Colonic mucosa (tissue), 4 donors: ENCODE measurements at regions not wholly inside any gene's neighbourhood (a gene's known extent, or its start where the extent isn't known, plus 50 kb on each side); places are given as distances from the start of the nearest gene placed in this dataset.

Source experiments
- DNase-seq: peaks from one replicate; pipeline ENCODE4 v3.0.0-alpha.2; 2020
- H3K27ac ChIP-seq: fragments of 200-600 bp; one replicate; pipeline ENCODE4 v1.8.0; 2021
- H3K27me3 ChIP-seq: fragments of 200-600 bp; one replicate; pipeline ENCODE4 v1.8.0; 2021
- H3K36me3 ChIP-seq: fragments of 200-600 bp; one replicate; pipeline ENCODE4 v1.8.0; 2021
- H3K4me1 ChIP-seq: fragments of 200-600 bp; one replicate; pipeline ENCODE4 v1.8.0; 2021; ENCODE audit warnings: mild to moderate bottlenecking
- H3K4me3 ChIP-seq: fragments of 200-600 bp; one replicate; pipeline ENCODE4 v1.8.0; 2021
- H3K9ac ChIP-seq, 2 donors: one replicate each; pipeline ENCODE4 v1.7.0; 2013; ENCODE audit warnings: control low read depth in 2 of 2, low read depth in 2 of 2, low read length in 2 of 2
- H3K9me3 ChIP-seq: fragments of 200-600 bp; one replicate; pipeline ENCODE4 v1.8.0; 2021
- intact Hi-C: fragments of 100-400 bp; cut with DNase I; formaldehyde crosslinking; loops from one replicate; pipeline ENCODE4 v1.14.1; 2022
- TF ChIP-seq, protein P1 (sequence below): fragments of 200-600 bp; IDR thresholded peaks from one replicate; pipeline ENCODE4 v1.8.0; 2022; ENCODE audit warnings: antibody characterized with exemption, mild to moderate bottlenecking
- donor health status: healthy.
- donor health status: DM: no; HTN: no; CAD: no.
- donor health status: DM: no; HTN: no; CAD: no.

DNA sequence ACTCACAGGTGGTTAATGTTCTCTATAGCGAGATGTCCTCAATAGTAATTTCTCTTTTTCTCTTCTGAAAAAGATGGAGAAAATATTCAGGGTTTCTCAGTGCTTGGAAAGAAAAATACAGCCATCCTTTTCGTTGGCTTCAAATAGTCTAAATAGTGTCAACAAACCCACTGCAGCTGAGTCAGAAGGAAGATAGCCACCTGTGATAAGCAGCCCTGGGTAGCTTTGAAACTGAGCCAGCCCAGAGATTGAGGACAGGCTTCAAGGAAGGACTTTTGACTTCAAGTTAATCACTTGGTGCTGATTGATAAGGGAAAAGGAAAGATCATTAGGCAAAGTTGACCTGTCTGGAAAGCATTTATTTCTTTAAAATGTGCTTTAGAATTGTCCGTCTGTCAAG lies 78.7 kb upstream of the TYRP1 start:
- intact Hi-C loops: no loop called here
- H3K36me3 ChIP-seq: no peaks in the 10 kb centered on the region
- H3K9me3 ChIP-seq: no peaks in the 10 kb centered on the region
- DNase-seq: no peak
- H3K4me1 ChIP-seq: no peaks in the 10 kb centered on the region
- no peaks in the 10 kb centered on the region for H3K27me3 ChIP-seq
- no peak overlapping the region for H3K27ac ChIP-seq
- H3K4me3 ChIP-seq: no peak overlapping the region
- TF ChIP-seq, protein P1, sequence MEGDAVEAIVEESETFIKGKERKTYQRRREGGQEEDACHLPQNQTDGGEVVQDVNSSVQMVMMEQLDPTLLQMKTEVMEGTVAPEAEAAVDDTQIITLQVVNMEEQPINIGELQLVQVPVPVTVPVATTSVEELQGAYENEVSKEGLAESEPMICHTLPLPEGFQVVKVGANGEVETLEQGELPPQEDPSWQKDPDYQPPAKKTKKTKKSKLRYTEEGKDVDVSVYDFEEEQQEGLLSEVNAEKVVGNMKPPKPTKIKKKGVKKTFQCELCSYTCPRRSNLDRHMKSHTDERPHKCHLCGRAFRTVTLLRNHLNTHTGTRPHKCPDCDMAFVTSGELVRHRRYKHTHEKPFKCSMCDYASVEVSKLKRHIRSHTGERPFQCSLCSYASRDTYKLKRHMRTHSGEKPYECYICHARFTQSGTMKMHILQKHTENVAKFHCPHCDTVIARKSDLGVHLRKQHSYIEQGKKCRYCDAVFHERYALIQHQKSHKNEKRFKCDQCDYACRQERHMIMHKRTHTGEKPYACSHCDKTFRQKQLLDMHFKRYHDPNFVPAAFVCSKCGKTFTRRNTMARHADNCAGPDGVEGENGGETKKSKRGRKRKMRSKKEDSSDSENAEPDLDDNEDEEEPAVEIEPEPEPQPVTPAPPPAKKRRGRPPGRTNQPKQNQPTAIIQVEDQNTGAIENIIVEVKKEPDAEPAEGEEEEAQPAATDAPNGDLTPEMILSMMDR: no peak
- H3K9ac ChIP-seq: no peak overlapping the region

DNA sequence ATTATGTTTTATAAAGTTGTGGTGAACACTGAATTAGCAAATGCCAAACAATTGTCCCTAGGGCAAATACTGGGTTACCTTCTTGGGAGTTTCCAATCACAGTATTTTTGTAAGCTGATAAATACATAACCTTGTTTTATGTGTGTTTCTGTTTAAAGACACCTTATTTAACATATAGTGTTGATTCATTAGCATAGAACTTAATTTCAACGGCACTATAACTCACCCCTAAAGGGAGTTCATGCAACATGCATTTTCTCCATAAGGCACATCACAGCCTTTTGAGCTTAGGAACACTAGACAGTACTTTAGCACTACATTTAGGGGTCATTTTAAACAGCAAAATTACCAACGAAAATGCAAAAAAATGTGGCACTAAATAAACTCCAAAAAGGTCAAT lies 74.2 kb upstream of the TYRP1 start:
- H3K9me3 ChIP-seq: no peaks in the 10 kb centered on the region
- DNase-seq: no peak
- no peaks in the 10 kb centered on the region for H3K4me1 ChIP-seq
- no peak overlapping the region for H3K27ac ChIP-seq
- TF ChIP-seq, protein P1: no peak
- H3K27me3 ChIP-seq: no peaks in the 10 kb centered on the region
- H3K9ac ChIP-seq: no peak overlapping the region
- intact Hi-C loops: no loop called here
- no peaks in the 10 kb centered on the region for H3K36me3 ChIP-seq
- H3K4me3 ChIP-seq: no peak overlapping the region

DNA sequence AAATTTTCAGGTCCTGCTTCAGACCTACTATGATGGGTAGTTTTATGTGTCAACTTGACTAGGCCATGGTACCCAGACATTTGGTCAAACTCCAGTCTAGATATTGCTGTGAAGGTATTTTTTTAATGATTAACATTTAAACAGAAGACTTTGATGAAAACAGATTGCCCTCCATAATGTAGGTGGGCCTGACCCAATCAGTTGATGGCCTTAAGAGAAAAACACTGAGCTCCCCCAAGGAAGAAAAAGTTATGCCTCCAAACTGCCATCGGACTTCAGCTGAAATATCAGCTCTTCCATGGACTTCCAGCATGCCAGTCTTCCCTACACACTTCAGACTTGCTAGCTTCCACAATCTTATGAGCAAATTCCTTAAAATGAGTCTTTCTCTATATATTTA lies 67.3 kb upstream of the TYRP1 start:
- TF ChIP-seq, protein P1: no peak
- Histone ChIP-seq H3K9ac (no peak overlapping the region), H3K4me3 (no peak overlapping the region), H3K27me3 (no peaks in the 10 kb centered on the region), H3K27ac (no peak overlapping the region), H3K9me3 (no peaks in the 10 kb centered on the region), H3K36me3 (no peaks in the 10 kb centered on the region), H3K4me1 (no peaks in the 10 kb centered on the region)
- DNase-seq: no peak
- intact Hi-C loops: no loop called here

DNA sequence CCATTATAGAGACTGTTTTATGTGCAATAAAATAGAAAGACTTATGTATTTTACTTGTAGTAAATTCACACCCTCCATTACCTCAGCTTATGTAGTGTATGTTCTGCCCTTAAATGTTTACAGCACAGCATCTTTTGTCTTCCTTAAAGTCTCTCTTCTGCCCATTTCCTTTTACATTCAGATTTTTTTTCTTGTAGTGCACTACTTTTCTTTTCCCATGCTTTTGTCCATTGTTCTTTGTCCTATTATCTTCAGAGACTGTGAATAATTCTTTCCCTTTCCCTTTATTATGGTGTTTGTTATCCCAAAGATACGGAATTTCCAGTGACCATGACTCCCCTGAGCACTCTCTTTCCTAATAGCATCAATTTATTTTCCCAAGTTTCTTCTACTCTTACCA lies 66.1 kb upstream of the TYRP1 start:
- no peaks in the 10 kb centered on the region for H3K27me3 ChIP-seq
- TF ChIP-seq, protein P1: no peak
- DNase-seq: no peak
- no peaks in the 10 kb centered on the region for H3K4me1 ChIP-seq
- H3K27ac ChIP-seq: no peak overlapping the region
- no peak overlapping the region for H3K9ac ChIP-seq
- intact Hi-C loops: no loop called here
- H3K9me3 ChIP-seq: no peaks in the 10 kb centered on the region
- no peaks in the 10 kb centered on the region for H3K36me3 ChIP-seq
- H3K4me3 ChIP-seq: no peak overlapping the region

DNA sequence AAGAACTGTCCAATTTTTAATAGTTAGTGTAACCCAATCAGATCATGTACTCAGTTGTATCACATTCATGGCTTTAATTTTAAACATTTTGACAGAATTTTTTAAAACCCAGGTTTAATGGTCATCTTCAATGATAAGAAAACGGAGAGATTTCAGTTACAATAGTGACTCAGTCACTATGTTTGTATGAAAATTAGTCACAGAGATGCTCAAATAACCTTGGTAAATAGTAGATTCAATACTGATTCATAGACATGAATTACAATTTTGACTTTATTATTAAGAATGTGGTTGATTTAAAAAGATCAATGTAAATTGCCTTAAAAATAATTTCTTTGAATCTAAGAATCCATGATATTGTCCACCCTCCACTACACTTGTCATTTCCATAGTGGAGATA lies 64.6 kb upstream of the TYRP1 start:
- Histone ChIP-seq H3K9ac (no peak overlapping the region), H3K27ac (no peak overlapping the region), H3K9me3 (no peaks in the 10 kb centered on the region), H3K36me3 (no peaks in the 10 kb centered on the region), H3K4me3 (no peak overlapping the region), H3K4me1 (no peaks in the 10 kb centered on the region), H3K27me3 (no peaks in the 10 kb centered on the region)
- TF ChIP-seq, protein P1: no peak
- intact Hi-C loops: no loop called here
- no peak for DNase-seq

DNA sequence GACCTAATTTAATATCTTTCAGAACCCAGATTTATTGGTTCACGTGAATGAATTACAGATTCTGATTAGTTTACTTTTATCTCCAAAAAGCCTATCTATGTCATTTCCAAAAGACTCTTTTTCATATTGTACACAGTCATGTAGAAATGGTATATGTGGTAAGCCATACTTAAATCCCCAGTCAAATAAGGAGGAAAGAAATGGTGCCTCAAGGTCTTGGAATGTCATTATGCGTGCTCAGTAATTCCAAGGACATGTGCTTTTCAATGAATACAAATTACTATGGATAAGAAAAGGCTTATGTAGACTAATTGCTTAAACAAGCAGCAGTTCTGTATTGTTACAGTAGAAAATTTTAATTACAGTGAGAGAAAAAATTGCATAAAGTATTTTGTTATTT lies 64.1 kb upstream of the TYRP1 start:
- intact Hi-C loops: no loop called here
- H3K36me3 ChIP-seq: no peaks in the 10 kb centered on the region
- TF ChIP-seq, protein P1: no peak
- no peak for DNase-seq
- no peaks in the 10 kb centered on the region for H3K9me3 ChIP-seq
- H3K27ac ChIP-seq: no peak overlapping the region
- no peak overlapping the region for H3K4me3 ChIP-seq
- no peaks in the 10 kb centered on the region for H3K27me3 ChIP-seq
- no peaks in the 10 kb centered on the region for H3K4me1 ChIP-seq
- no peak overlapping the region for H3K9ac ChIP-seq
